Endodermal cell (in vitro differentiated cells): ENCODE measurements at regions not wholly inside any gene's neighbourhood (a gene's known extent, or its start where the extent isn't known, plus 50 kb on each side); places are given as distances from the start of the nearest gene placed in this dataset.

Experiments used
- DNase-seq: peaks from one replicate; pipeline ENCODE4 v3.0.0-alpha.2; 2017
- H3K27ac ChIP-seq: 2 replicates; pipeline ENCODE4 v1.5.1; 2013; ENCODE audit warnings: mild to moderate bottlenecking, low read depth, low read length, moderate library complexity
- H3K27me3 ChIP-seq: 2 replicates; pipeline ENCODE4 v1.6.1; 2013; ENCODE audit warnings: mild to moderate bottlenecking, low read length, moderate library complexity; ENCODE audit not compliant: insufficient read depth, control insufficient read depth, poor library complexity, severe bottlenecking
- H3K36me3 ChIP-seq: 2 replicates; pipeline ENCODE4 v1.7.0; 2013; ENCODE audit warnings: mild to moderate bottlenecking, low read length, moderate library complexity; ENCODE audit not compliant: control insufficient read depth, insufficient read depth
- H3K4me1 ChIP-seq: one replicate; pipeline ENCODE4 v1.7.0; 2013; ENCODE audit warnings: low read length; ENCODE audit not compliant: control insufficient read depth, insufficient read depth
- H3K4me3 ChIP-seq: 2 replicates; pipeline ENCODE4 v1.5.1; 2013; ENCODE audit warnings: mild to moderate bottlenecking, low read length, moderate library complexity
- H3K9ac ChIP-seq: 2 replicates; pipeline ENCODE4 v1.6.1; 2013; ENCODE audit warnings: mild to moderate bottlenecking, low read length, moderate library complexity; ENCODE audit not compliant: poor library complexity, severe bottlenecking; ENCODE audit errors: extremely low read depth
- H3K9me3 ChIP-seq: 2 replicates; pipeline ENCODE4 v1.6.1; 2013; ENCODE audit warnings: mild to moderate bottlenecking, low read length, moderate library complexity; ENCODE audit not compliant: control insufficient read depth
- H3K27ac Mint-ChIP-seq: 2 replicates; pipeline ENCODE4 v1.8.0; 2020; ENCODE audit warnings: mixed read lengths
- H3K27me3 Mint-ChIP-seq: 2 replicates; pipeline ENCODE4 v1.8.0; 2021; ENCODE audit warnings: mild to moderate bottlenecking, mixed read lengths; ENCODE audit not compliant: insufficient read depth
- H3K36me3 Mint-ChIP-seq: 2 replicates; pipeline ENCODE4 v1.8.0; 2020; ENCODE audit warnings: low read depth, mixed read lengths
- H3K4me1 Mint-ChIP-seq: 2 replicates; pipeline ENCODE4 v1.8.0; 2020; ENCODE audit warnings: mixed read lengths
- H3K4me3 Mint-ChIP-seq: 2 replicates; pipeline ENCODE4 v1.8.0; 2020; ENCODE audit warnings: mild to moderate bottlenecking, moderate library complexity, mixed read lengths
- H3K9me3 Mint-ChIP-seq: 2 replicates; pipeline ENCODE4 v1.8.0; 2020; ENCODE audit warnings: mild to moderate bottlenecking, mixed read lengths
- CTCF ChIP-seq: fragments of 200-600 bp; sonication (generic); conservative IDR thresholded peaks from 2 replicates; pipeline ENCODE4 v1.5.0; 2021; ENCODE audit warnings: antibody characterized with exemption, mild to moderate bottlenecking
- WGBS, 2 experiments: methylation state at CpG; one replicate each; pipeline versions ENCODE4 v1.1.5 to v1.1.7; 2013; ENCODE audit warnings: missing lambda C conversion rate in 2 of 2, mixed read lengths in 1 of 2; ENCODE audit not compliant: insufficient coverage in 1 of 2, insufficient read length in 1 of 2; 5-methylcytosine and 5-hydroxymethylcytosine counted together

- 94 to 100% methylated on average over 4 to 6 of the region's 6 CpGs for WGBS, 2 experiments
- Mint-ChIP-seq H3K4me1 (no peaks in the 10 kb centered on the region), H3K4me3 (no peak overlapping the region), H3K36me3 (peaks cover 8% of the 10 kb centered on the region), H3K27me3 (no peaks in the 10 kb centered on the region), H3K27ac (no peak overlapping the region), H3K9me3 (peaks cover 26% of the 10 kb centered on the region)
- DNase-seq, result no peak
- TF ChIP-seq CTCF, result no peak
- Histone ChIP-seq H3K27ac (no peak overlapping the region), H3K9ac (no peak overlapping the region), H3K27me3 (no peaks in the 10 kb centered on the region), H3K4me3 (no peak overlapping the region), H3K36me3 (no peaks in the 10 kb centered on the region), H3K4me1 (no peaks in the 10 kb centered on the region), H3K9me3 (peaks cover 34% of the 10 kb centered on the region)
Measured at GRCh38 chr2:193973781-193974180, 1683.2 kb upstream of the SLC39A10 start.

DNA sequence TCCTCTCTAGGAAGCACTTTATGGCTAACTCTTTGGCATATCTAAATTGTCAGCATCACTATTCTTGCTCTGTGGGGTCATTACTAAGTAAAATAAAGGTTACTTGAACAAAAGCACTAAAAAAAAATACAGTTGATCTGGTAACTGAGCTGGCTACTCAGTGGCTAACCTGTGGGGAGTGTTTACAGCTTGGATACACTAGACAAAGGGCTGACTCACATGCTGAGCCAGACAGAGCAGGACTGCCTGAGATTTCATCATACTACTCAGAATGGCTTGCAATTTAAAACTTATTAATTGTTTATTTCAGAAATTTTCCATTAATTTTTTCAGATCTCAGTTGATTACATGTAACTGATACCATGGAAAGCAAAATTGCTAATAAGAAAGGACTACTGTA lies 1690.4 kb upstream of the SLC39A10 start:
- H3K9ac ChIP-seq, result no peak overlapping the region
- Mint-ChIP-seq H3K4me3 (no peak overlapping the region), H3K27me3 (no peaks in the 10 kb centered on the region), H3K27ac (peak overlapping the region; percentile 86), H3K9me3 (peaks cover 3% of the 10 kb centered on the region), H3K4me1 (peaks cover 21% of the 10 kb centered on the region), H3K36me3 (peaks cover 2% of the 10 kb centered on the region)
- peak; percentile 59 for DNase-seq
- H3K36me3 ChIP-seq, result no peaks in the 10 kb centered on the region
- H3K4me1 ChIP-seq, result no peaks in the 10 kb centered on the region
- no peak for TF ChIP-seq CTCF
- H3K9me3 ChIP-seq, result peaks cover 13% of the 10 kb centered on the region
- H3K27me3 ChIP-seq, result no peaks in the 10 kb centered on the region
- no peak overlapping the region for H3K4me3 ChIP-seq
- H3K27ac ChIP-seq, result peak overlapping the region; percentile 25

GRCh38 chr2:193965263-193965662 lies 1691.8 kb upstream of the SLC39A10 start:
- peaks cover 21% of the 10 kb centered on the region for H3K4me1 Mint-ChIP-seq

More at GRCh38 chr2:193965263-193965662, 1691.8 kb upstream of the SLC39A10 start:
- H3K27ac ChIP-seq, result peak overlapping the region; percentile 33
- H3K27me3 Mint-ChIP-seq, result no peaks in the 10 kb centered on the region
- 70 to 88% methylated on average over 1 to 4 of the region's 4 CpGs for WGBS, 2 experiments
- TF ChIP-seq CTCF, result peak; percentile 22
- H3K27ac Mint-ChIP-seq, result peak overlapping the region; percentile 82
- no peak overlapping the region for H3K4me3 Mint-ChIP-seq
- H3K27me3 ChIP-seq, result no peaks in the 10 kb centered on the region
- H3K4me1 ChIP-seq, result no peaks in the 10 kb centered on the region
- no peak overlapping the region for H3K4me3 ChIP-seq
- no peak overlapping the region for H3K9ac ChIP-seq
- H3K36me3 ChIP-seq, result no peaks in the 10 kb centered on the region
- DNase-seq, result peak; percentile 79
- no peaks in the 10 kb centered on the region for H3K9me3 Mint-ChIP-seq
- no peaks in the 10 kb centered on the region for H3K36me3 Mint-ChIP-seq
- H3K9me3 ChIP-seq, result peaks cover 4% of the 10 kb centered on the region
